Keratinocyte (primary cell): ENCODE measurements at regions not wholly inside any gene's neighbourhood (a gene's known extent, or its start where the extent isn't known, plus 50 kb on each side); places are given as distances from the start of the nearest gene placed in this dataset.

Experiments used
- CTCF ChIP-seq, 3 experiments: IDR thresholded peaks in 1 of 3; conservative IDR thresholded peaks in 1 of 3; optimal IDR thresholded peaks in 1 of 3; 2 replicates in 2 of 3; 3 replicates in 1 of 3; pipeline versions ENCODE3 to v1.5.1; 2011; ENCODE audit warnings: low read length in 3 of 3, mild to moderate bottlenecking in 3 of 3, moderate library complexity in 2 of 3, control low read depth in 1 of 3, inconsistent platforms in 1 of 3; ENCODE audit not compliant: insufficient read depth in 2 of 3; ENCODE audit errors: extremely low read depth in 1 of 3
- EZH2 ChIP-seq: IDR thresholded peaks from one replicate; pipeline ENCODE4 v1.6.1; 2012; ENCODE audit warnings: inconsistent platforms, mild to moderate bottlenecking, low read length, moderate library complexity

- TF ChIP-seq CTCF (optimal IDR thresholded peaks at IDR 0.05 in 1 of 3, IDR thresholded peaks at IDR 0.05 in 1 of 3, conservative IDR thresholded peaks at IDR 0.05 in 1 of 3; ENCODE audit: extremely low read depth in 1 of 3, insufficient read depth in 2 of 3, low read length in 3 of 3) (no peak), EZH2 (no peak)
Measured at GRCh38 chr2:212596276-212596675, 57.7 kb upstream of the ERBB4 start.
